ENCODE measurements at regions not wholly inside any gene's neighbourhood (a gene's known extent, or its start where the extent isn't known, plus 50 kb on each side); places are given as distances from the start of the nearest gene placed in this dataset.

- no peak overlapping the region for H3K27ac ChIP-seq
- 89 to 91% methylated on average over 3 of the region's 3 CpGs for WGBS, 2 donors
- H3K9me3 ChIP-seq: no peaks in the 10 kb centered on the region
- DNase-seq: no peak
- TF ChIP-seq POLR2A (IDR thresholded peaks at IDR 0.05) (no peak), POLR2AphosphoS5 (IDR thresholded peaks at IDR 0.05) (no peak), EP300 (IDR thresholded peaks at IDR 0.05) (no peak)
- TF ChIP-seq, protein P1, sequence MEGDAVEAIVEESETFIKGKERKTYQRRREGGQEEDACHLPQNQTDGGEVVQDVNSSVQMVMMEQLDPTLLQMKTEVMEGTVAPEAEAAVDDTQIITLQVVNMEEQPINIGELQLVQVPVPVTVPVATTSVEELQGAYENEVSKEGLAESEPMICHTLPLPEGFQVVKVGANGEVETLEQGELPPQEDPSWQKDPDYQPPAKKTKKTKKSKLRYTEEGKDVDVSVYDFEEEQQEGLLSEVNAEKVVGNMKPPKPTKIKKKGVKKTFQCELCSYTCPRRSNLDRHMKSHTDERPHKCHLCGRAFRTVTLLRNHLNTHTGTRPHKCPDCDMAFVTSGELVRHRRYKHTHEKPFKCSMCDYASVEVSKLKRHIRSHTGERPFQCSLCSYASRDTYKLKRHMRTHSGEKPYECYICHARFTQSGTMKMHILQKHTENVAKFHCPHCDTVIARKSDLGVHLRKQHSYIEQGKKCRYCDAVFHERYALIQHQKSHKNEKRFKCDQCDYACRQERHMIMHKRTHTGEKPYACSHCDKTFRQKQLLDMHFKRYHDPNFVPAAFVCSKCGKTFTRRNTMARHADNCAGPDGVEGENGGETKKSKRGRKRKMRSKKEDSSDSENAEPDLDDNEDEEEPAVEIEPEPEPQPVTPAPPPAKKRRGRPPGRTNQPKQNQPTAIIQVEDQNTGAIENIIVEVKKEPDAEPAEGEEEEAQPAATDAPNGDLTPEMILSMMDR (IDR thresholded peaks at IDR 0.05): no peak
- H3K4me3 ChIP-seq: no peak overlapping the region
- no peaks in the 10 kb centered on the region for H3K36me3 ChIP-seq
- no peaks in the 10 kb centered on the region for H3K27me3 ChIP-seq
- intact Hi-C loops (cut with DNase I): no loop called here
- no peaks in the 10 kb centered on the region for H3K4me1 ChIP-seq
These were observed 304.9 kb upstream of the PRR16 start for GRCh38 chr5:120159155-120159554.

- H3K27ac ChIP-seq: no peak overlapping the region
- no peaks in the 10 kb centered on the region for H3K4me1 ChIP-seq
- TF ChIP-seq, protein P1 (IDR thresholded peaks at IDR 0.05): no peak
- TF ChIP-seq EP300 (IDR thresholded peaks at IDR 0.05): no peak
- no peak for TF ChIP-seq POLR2A (IDR thresholded peaks at IDR 0.05)
- TF ChIP-seq POLR2AphosphoS5 (IDR thresholded peaks at IDR 0.05): no peak
- no peaks in the 10 kb centered on the region for H3K27me3 ChIP-seq
- no peaks in the 10 kb centered on the region for H3K9me3 ChIP-seq
- intact Hi-C loops (cut with DNase I): no loop called here
- no peaks in the 10 kb centered on the region for H3K36me3 ChIP-seq
- no peak for DNase-seq
- H3K4me3 ChIP-seq: no peak overlapping the region
- WGBS, 2 donors: 72 to 76% methylated on average over 4 of the region's 4 CpGs
These were observed 303.8 kb upstream of the PRR16 start for GRCh38 chr5:120160124-120160895.

DNA sequence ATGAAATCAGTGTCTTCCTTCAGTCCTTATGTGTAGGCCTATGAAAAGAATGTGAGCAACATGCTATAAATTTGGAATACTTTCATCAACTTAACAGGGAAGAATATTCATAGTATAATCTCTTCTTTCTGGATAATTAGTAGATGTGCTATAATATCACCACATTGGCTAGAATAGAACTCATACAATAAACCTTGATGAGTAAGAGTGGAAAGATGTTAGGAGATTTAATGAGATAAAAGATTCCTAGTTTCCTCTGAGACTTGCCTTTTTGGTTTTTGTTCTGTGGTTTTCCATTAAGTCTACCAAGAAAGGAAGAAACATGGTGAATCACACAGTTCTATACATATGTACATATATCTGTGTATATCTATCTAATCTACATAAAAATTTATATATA, 301.8 kb upstream of the PRR16 start:
- no peaks in the 10 kb centered on the region for H3K27me3 ChIP-seq
- H3K4me3 ChIP-seq: no peak overlapping the region
- no peaks in the 10 kb centered on the region for H3K36me3 ChIP-seq
- no peak overlapping the region for H3K27ac ChIP-seq
- no peak for TF ChIP-seq POLR2A (IDR thresholded peaks at IDR 0.05)
- DNase-seq: no peak
- H3K9me3 ChIP-seq: no peaks in the 10 kb centered on the region
- H3K4me1 ChIP-seq: no peaks in the 10 kb centered on the region
- intact Hi-C loops (cut with DNase I): no loop called here

DNA sequence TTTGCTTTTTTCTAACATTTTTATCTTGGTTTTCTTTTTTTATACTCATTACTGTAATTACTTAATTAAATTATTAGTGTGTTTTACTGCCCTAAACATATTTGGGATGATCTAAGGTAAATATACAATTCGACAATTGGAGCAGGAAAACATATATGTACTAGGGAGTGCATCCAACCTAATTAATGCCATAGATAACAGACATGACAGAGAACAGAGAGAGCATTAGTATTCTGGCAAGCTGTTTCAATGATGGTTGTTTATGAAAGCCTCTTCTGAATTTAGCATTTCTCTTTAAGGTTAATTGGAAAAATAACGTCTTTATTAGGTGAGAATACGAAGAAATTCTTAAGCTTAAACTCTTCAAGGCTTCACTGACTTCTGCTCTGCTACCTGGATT, 300.1 kb upstream of the PRR16 start:
- 81% methylated on average over 3 of the region's 3 CpGs for WGBS, 2 donors
- Histone ChIP-seq H3K4me3 (no peak overlapping the region), H3K27ac (no peak overlapping the region), H3K4me1 (no peaks in the 10 kb centered on the region), H3K9me3 (no peaks in the 10 kb centered on the region), H3K36me3 (no peaks in the 10 kb centered on the region), H3K27me3 (no peaks in the 10 kb centered on the region)
- no peak for DNase-seq
- TF ChIP-seq POLR2A (IDR thresholded peaks at IDR 0.05): no peak
- TF ChIP-seq POLR2AphosphoS5 (IDR thresholded peaks at IDR 0.05): no peak
- TF ChIP-seq, protein P1 (IDR thresholded peaks at IDR 0.05): no peak
- TF ChIP-seq EP300 (IDR thresholded peaks at IDR 0.05): no peak
- intact Hi-C loops (cut with DNase I): no loop called here

DNA sequence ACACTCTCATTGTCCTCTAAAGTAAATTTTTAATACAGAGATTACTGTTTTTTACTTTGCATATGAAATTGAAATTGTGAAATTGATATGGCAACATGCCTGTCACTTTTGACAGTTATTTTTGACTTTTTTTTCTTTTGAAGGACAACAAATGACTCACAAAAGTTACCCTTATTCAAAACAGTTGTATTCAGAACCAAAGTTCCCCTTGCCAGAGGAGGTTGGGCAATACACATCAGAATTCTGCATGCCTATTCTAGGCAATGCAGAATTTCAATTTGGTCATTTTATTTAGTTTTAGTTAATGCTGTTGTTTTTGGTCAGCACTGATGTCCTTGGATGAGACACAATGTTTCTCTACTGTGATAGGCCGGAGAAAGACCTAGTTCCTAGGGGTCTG, 299.1 kb upstream of the PRR16 start:
- H3K4me1 ChIP-seq: no peaks in the 10 kb centered on the region
- intact Hi-C loops (cut with DNase I): no loop called here
- DNase-seq: no peak
- no peaks in the 10 kb centered on the region for H3K36me3 ChIP-seq
- H3K27ac ChIP-seq: no peak overlapping the region
- WGBS, 2 donors: 95 to 100% methylated on average over 1 of the region's 1 CpG
- H3K9me3 ChIP-seq: no peaks in the 10 kb centered on the region
- TF ChIP-seq EP300 (IDR thresholded peaks at IDR 0.05) (no peak), POLR2AphosphoS5 (IDR thresholded peaks at IDR 0.05) (no peak), POLR2A (IDR thresholded peaks at IDR 0.05) (no peak)
- TF ChIP-seq, protein P1 (IDR thresholded peaks at IDR 0.05): no peak
- H3K27me3 ChIP-seq: no peaks in the 10 kb centered on the region
- H3K4me3 ChIP-seq: no peak overlapping the region

Data from sigmoid colon (tissue), 6 donors.